Astrocyte of the cerebellum (primary cell): ENCODE measurements at regions not wholly inside any gene's neighbourhood (a gene's known extent, or its start where the extent isn't known, plus 50 kb on each side); places are given as distances from the start of the nearest gene placed in this dataset.
A peak's percentile ranks its signal among the peaks of the same experiment; 100 is the strongest.

Experiments used
- DNase-seq: peaks from one replicate; pipeline ENCODE4 v3.0.0-alpha.2; 2011; ENCODE audit warnings: low read depth
- H3K4me3 ChIP-seq: 2 replicates; pipeline ENCODE4 v1.5.1; 2011; ENCODE audit warnings: mild to moderate bottlenecking, low read depth, low read length, moderate library complexity
- in situ Hi-C: cut with HindIII; loops from 2 replicates; pipeline ENCODE4 v1.10.0; 2017; ENCODE audit warnings: low sequenced_read_pairs
- TF ChIP-seq, protein P1 (sequence below): IDR thresholded peaks from 2 replicates; pipeline ENCODE4 v1.5.1; 2012; ENCODE audit warnings: low read length, low read depth, moderate library complexity, mild to moderate bottlenecking; ENCODE audit errors: missing control alignments

DNA sequence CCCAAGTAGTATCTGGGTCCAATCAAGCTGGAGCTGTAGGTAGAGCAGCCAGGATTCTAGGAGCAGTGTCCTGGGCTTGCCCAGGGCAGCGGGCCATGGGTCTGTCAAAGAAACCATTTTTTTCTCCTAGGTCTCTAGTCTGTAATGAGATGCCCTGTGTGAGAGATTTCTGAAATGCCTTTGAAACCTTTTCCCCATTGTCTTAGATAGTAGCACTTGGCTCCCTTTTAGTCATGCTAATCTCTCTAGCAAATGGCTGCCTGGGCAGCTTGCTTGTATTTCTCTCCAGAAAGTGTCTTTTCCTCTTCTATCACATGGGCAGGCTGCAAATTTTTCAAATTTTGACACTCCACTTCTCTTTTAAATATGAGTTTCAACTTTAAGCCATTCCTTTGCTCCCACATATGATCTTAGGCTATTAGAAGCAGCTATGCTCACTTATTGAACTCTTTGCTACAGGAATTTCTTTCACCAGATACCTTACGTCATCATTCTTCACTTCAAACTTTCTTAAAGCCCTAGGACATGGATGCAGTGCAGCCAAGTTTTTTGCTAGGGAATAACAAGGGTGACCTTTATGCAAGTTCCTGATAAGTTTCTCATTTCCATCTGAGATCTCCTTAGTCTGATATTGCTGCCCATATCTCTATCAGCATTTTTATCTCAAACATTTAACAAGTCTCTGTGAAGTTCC lies 890.2 kb upstream of the VRK2 start:
- DNase-seq: no peak
- TF ChIP-seq, protein P1, sequence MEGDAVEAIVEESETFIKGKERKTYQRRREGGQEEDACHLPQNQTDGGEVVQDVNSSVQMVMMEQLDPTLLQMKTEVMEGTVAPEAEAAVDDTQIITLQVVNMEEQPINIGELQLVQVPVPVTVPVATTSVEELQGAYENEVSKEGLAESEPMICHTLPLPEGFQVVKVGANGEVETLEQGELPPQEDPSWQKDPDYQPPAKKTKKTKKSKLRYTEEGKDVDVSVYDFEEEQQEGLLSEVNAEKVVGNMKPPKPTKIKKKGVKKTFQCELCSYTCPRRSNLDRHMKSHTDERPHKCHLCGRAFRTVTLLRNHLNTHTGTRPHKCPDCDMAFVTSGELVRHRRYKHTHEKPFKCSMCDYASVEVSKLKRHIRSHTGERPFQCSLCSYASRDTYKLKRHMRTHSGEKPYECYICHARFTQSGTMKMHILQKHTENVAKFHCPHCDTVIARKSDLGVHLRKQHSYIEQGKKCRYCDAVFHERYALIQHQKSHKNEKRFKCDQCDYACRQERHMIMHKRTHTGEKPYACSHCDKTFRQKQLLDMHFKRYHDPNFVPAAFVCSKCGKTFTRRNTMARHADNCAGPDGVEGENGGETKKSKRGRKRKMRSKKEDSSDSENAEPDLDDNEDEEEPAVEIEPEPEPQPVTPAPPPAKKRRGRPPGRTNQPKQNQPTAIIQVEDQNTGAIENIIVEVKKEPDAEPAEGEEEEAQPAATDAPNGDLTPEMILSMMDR: no peak
- in situ Hi-C loops: no loop called here
- no peak overlapping the region for H3K4me3 ChIP-seq

DNA sequence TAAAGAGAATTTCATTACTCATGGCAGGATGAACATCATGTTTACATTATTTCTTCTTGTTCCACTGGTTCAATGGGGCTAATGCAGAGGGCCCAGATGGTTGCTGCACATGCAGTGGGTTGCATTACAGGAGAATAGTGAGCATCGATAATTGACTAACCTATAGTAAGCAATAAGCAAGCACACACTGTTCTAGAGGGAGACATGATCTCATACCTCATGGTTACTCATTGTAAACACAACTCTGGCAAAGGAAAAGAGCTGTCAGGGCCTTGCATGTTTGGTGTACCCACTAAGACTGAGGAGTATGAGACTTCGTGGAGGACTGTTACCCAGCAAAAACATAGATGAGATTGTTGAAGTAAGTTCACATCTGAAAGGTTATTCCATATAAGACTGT lies 885.6 kb upstream of the VRK2 start:
- TF ChIP-seq, protein P1: no peak
- H3K4me3 ChIP-seq: no peak overlapping the region
- in situ Hi-C loops: no loop called here
- DNase-seq: no peak

DNA sequence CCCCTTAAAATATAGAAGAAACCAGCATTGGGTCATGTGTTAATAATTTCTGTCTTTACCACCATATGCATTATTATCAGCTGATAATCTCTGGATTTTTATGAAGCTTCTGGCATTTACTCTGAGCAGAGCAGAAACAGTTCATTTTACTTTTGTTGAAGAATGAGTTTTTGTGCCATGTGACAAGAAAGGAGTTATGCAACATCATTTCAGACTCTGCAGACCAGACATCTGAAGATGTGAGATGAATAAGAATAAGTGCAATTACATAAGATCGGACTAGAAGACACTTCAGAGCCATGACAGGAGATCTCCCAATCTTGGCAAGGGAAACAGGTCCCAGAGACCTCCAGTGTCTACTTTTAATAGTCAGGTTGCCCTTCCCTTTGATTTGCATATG lies 869.4 kb upstream of the VRK2 start:
- no peak overlapping the region for H3K4me3 ChIP-seq
- TF ChIP-seq, protein P1: no peak
- DNase-seq: no peak
- in situ Hi-C loops: no loop called here

DNA sequence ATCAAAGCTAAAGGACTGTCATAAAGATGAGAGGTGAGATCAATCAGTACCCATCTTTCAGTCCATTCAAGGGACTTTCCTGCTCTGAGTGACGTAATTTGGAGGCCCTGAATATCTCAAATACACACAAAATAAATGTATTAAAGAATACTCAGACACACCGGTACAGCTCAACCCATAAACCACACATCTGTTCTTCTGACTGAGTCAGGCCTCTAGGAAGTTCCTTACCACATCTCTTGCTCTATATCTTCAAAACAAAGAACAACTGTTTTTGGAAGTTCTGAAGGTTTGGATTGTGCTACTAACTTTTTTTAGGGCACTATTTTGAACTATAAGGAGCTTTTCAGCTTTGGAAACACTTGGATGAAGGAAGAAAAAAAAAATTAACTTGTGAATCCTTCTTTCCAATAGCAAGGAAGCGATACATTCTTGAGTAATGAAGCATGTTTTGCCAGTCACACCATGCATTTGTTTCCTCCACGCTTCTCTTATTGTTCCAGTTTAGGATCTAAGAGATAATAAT lies 866.5 kb upstream of the VRK2 start:
- DNase-seq: peak; percentile 13
- TF ChIP-seq, protein P1: no peak
- in situ Hi-C loops: no loop called here
- no peak overlapping the region for H3K4me3 ChIP-seq

DNA sequence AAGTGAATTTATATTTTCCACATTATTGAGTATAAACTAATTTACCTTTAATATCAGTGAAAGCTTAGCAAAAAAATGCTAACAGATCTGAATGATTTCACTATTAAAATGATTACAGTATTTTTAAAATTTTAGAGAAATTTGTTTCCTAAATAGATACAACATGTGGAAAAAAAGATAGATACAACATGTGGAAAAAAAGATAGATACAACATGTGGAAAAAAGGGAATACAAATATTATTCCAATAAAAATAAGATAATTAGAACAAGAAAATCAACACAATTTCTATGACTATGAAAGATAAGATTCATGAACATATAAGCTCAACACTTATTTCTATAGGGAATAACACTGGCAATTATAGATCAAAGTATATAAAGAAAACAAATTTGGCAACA lies 865.9 kb upstream of the VRK2 start:
- in situ Hi-C loops: no loop called here

DNA sequence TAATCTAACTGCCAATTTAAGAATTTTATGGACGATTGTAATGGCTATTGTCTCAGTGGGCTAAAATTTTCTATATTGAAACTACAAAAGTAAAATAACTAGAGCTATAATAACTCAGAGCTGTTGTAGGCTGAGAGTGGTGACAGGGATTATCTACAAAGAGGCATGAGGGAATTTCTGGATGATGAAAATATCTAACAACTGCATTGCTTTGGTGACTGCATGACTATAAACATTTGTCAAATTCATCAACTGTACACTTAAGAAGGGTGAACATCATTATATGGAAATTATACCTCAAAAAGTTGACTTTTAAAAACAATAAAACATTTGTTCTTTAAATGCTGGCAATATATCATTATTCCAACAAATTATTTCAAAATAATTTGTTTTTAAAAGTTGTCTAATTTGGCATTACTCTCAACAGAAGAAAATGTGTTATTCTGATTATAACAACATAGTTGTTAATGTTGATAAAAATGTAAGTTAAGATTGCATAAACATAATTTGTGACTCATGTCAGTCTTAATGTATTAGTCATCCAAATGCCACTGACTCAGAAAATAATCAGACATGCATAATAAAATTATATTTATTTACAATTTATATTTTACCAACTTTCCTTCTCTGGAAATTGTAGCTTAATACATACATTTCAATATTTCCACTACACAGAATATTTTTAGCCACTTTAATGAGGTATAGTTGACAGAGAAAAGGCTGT lies 865.1 kb upstream of the VRK2 start:
- DNase-seq: no peak
- no peak overlapping the region for H3K4me3 ChIP-seq
- in situ Hi-C loops: no loop called here
- TF ChIP-seq, protein P1: no peak

More for the DNA sequence above, 865.9 kb upstream of the VRK2 start:
- TF ChIP-seq, protein P1: no peak
- H3K4me3 ChIP-seq: no peak overlapping the region
- no peak for DNase-seq
